ENCODE measurements at regions not wholly inside any gene's neighbourhood (a gene's known extent, or its start where the extent isn't known, plus 50 kb on each side); places are given as distances from the start of the nearest gene placed in this dataset.
A peak's percentile ranks its signal among the peaks of the same experiment; 100 is the strongest.

DNA sequence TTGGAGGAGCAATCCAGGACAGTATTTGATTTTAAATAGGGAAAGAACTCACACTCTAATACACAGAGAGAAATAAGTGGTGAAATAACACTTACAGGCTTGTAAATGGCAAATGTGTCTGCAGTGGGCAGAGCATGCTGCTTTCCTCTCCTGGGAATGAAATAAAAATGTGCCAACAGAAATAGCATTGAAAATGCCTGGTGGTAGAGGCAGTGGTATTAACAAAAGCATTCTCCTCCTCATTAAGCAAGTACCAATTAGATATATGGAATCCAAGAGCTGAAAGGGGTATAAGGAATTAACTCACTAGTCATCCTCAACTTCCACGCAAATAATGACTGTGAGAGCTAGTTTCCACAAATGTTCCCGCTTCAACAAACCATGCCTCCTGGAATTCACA is 364.1 kb upstream of the KCNMB2 start:
- Mint-ChIP-seq H3K27ac (ENCODE audit: unreplicated experiment) (no peak overlapping the region), H3K27me3 (ENCODE audit: insufficient read depth, unreplicated experiment) (peaks cover 2% of the 10 kb centered on the region), H3K4me3 (ENCODE audit: unreplicated experiment) (no peak overlapping the region), H3K36me3 (ENCODE audit: insufficient read depth, unreplicated experiment) (no peaks in the 10 kb centered on the region), H3K9me3 (ENCODE audit: unreplicated experiment) (no peaks in the 10 kb centered on the region), H3K4me1 (ENCODE audit: low read depth, unreplicated experiment) (no peaks in the 10 kb centered on the region)
- no TSS peak for BruUV-seq (replicated peaks)
- no peak overlapping the region for H3K4me3 ChIP-seq (ENCODE audit: low read depth, low read length)
- no peak for DNase-seq
- POLR2A ChIA-PET = no interaction called here
- H3K27me3 ChIP-seq (replicated peaks; ENCODE audit: control insufficient read depth, insufficient read depth, low read length) = no peaks in the 10 kb centered on the region
- CTCF ChIA-PET = no interaction called here
- 0 out of 2 replicates have a peak, but pooled peaks cover 4% of the 10 kb centered on the region for H3K4me1 ChIP-seq
- intact Hi-C loops (cut with micrococcal nuclease; ENCODE audit: unreplicated experiment) = no loop called here
- H3K9me3 ChIP-seq = no peaks in the 10 kb centered on the region
- TF ChIP-seq, protein P1, sequence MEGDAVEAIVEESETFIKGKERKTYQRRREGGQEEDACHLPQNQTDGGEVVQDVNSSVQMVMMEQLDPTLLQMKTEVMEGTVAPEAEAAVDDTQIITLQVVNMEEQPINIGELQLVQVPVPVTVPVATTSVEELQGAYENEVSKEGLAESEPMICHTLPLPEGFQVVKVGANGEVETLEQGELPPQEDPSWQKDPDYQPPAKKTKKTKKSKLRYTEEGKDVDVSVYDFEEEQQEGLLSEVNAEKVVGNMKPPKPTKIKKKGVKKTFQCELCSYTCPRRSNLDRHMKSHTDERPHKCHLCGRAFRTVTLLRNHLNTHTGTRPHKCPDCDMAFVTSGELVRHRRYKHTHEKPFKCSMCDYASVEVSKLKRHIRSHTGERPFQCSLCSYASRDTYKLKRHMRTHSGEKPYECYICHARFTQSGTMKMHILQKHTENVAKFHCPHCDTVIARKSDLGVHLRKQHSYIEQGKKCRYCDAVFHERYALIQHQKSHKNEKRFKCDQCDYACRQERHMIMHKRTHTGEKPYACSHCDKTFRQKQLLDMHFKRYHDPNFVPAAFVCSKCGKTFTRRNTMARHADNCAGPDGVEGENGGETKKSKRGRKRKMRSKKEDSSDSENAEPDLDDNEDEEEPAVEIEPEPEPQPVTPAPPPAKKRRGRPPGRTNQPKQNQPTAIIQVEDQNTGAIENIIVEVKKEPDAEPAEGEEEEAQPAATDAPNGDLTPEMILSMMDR (IDR thresholded peaks at IDR 0.05; ENCODE audit: insufficient read depth in 1 of 2, low read depth in 1 of 2, low read length in 1 of 2, severe bottlenecking in 1 of 2, unreplicated experiment in 1 of 2) = no peak
- no peaks in the 10 kb centered on the region for H3K36me3 ChIP-seq (ENCODE audit: control insufficient read depth, insufficient read depth, low read length)

DNA sequence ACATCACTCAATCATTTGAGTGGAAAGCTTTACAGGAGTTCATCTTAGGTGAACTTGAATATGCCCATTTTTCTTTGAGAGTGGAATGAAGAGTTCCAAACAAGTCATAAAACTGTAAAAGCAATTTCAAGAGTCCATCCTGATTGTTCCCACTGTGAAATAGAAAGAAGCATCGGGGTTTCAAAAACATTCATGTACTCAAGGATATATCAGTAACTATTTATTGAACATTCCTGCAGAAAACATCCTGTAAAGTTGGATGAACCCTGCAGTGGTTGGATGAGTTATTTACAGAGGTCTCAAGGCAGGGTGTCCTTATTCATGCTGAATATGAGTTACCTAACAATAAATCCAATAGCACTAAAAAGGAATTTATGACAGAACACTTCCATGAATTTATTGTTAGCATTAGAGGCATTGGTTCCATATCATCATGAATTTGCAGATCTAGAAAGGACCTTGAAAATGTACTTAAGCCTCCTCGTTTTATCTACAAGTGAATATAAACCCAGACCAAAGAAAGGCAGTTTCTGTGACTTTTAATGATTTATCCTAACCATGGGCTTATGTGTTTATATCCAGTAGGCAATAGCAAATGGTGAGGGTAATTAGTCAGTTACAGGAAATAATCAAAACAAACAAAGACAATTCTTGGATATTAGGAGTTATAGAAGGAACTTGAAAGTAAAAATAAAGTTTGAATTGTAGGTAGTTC is 361.9 kb upstream of the KCNMB2 start:
- BruUV-seq (replicated peaks) = no TSS peak
- Mint-ChIP-seq H3K9me3 (ENCODE audit: unreplicated experiment) (no peaks in the 10 kb centered on the region), H3K27ac (ENCODE audit: unreplicated experiment) (no peak overlapping the region), H3K27me3 (ENCODE audit: insufficient read depth, unreplicated experiment) (peaks cover 3% of the 10 kb centered on the region), H3K4me1 (ENCODE audit: low read depth, unreplicated experiment) (no peaks in the 10 kb centered on the region), H3K4me3 (ENCODE audit: unreplicated experiment) (no peak overlapping the region), H3K36me3 (ENCODE audit: insufficient read depth, unreplicated experiment) (no peaks in the 10 kb centered on the region)
- POLR2A ChIA-PET = no interaction called here
- peak in 1 of 2 experiments; percentile 4 for DNase-seq
- Histone ChIP-seq H3K4me3 (ENCODE audit: low read depth, low read length) (no peak overlapping the region), H3K9me3 (no peaks in the 10 kb centered on the region), H3K27me3 (replicated peaks; ENCODE audit: control insufficient read depth, insufficient read depth, low read length) (no peaks in the 10 kb centered on the region), H3K36me3 (ENCODE audit: control insufficient read depth, insufficient read depth, low read length) (no peaks in the 10 kb centered on the region), H3K4me1 (0 out of 2 replicates have a peak, but pooled peaks cover 4% of the 10 kb centered on the region)
- CTCF ChIA-PET = no interaction called here
- intact Hi-C loops (cut with micrococcal nuclease; ENCODE audit: unreplicated experiment) = no loop called here
- TF ChIP-seq, protein P1 (IDR thresholded peaks at IDR 0.05; ENCODE audit: insufficient read depth in 1 of 2, low read depth in 1 of 2, low read length in 1 of 2, severe bottlenecking in 1 of 2, unreplicated experiment in 1 of 2) = no peak

- POLR2A ChIA-PET = no interaction called here
- BruUV-seq (replicated peaks) = no TSS peak
- CTCF ChIA-PET = no interaction called here
Measured at GRCh38 chr3:178181088-178181487, 355.1 kb upstream of the KCNMB2 start.

More at GRCh38 chr3:178181088-178181487, 355.1 kb upstream of the KCNMB2 start:
- H3K27me3 ChIP-seq (replicated peaks; ENCODE audit: control insufficient read depth, insufficient read depth, low read length) = no peaks in the 10 kb centered on the region
- H3K4me1 Mint-ChIP-seq (ENCODE audit: low read depth, unreplicated experiment) = no peaks in the 10 kb centered on the region
- no peak for DNase-seq
- H3K36me3 Mint-ChIP-seq (ENCODE audit: insufficient read depth, unreplicated experiment) = no peaks in the 10 kb centered on the region
- no peak overlapping the region for H3K4me3 ChIP-seq (ENCODE audit: low read depth, low read length)
- no peaks in the 10 kb centered on the region for H3K9me3 Mint-ChIP-seq (ENCODE audit: unreplicated experiment)
- no peaks in the 10 kb centered on the region for H3K4me1 ChIP-seq
- H3K27ac Mint-ChIP-seq (ENCODE audit: unreplicated experiment) = no peak overlapping the region
- no peaks in the 10 kb centered on the region for H3K36me3 ChIP-seq (ENCODE audit: control insufficient read depth, insufficient read depth, low read length)
- intact Hi-C loops (cut with micrococcal nuclease; ENCODE audit: unreplicated experiment) = no loop called here
- H3K27me3 Mint-ChIP-seq (ENCODE audit: insufficient read depth, unreplicated experiment) = peaks cover 3% of the 10 kb centered on the region
- no peak overlapping the region for H3K4me3 Mint-ChIP-seq (ENCODE audit: unreplicated experiment)
- TF ChIP-seq, protein P1 (IDR thresholded peaks at IDR 0.05; ENCODE audit: insufficient read depth in 1 of 2, low read depth in 1 of 2, low read length in 1 of 2, severe bottlenecking in 1 of 2, unreplicated experiment in 1 of 2) = no peak
- H3K9me3 ChIP-seq = no peaks in the 10 kb centered on the region

Measured in Caco-2 (cell line).